Breast epithelium (tissue), 4 donors: ENCODE measurements at regions not wholly inside any gene's neighbourhood (a gene's known extent, or its start where the extent isn't known, plus 50 kb on each side); places are given as distances from the start of the nearest gene placed in this dataset.

ENCODE experiments used
- DNase-seq, 2 donors: peaks; one replicate each; pipeline ENCODE4 v3.0.0-alpha.2; 2019; ENCODE audit warnings: low spot score in 2 of 2
- H3K27ac ChIP-seq, 2 donors: fragments of 200-600 bp; sonication (generic) in 1 of 2; one replicate each; pipeline ENCODE4 v1.5.1; 2016 to 2019; ENCODE audit warnings: mild to moderate bottlenecking in 1 of 2
- H3K27me3 ChIP-seq, 2 donors: fragments of 200-600 bp; sonication (generic) in 1 of 2; one replicate each; pipeline versions ENCODE4 v1.5.1 to v1.6.0; 2017 to 2019; ENCODE audit warnings: control low read depth in 1 of 2, mild to moderate bottlenecking in 1 of 2
- H3K36me3 ChIP-seq: fragments of 200-600 bp; one replicate; pipeline ENCODE4 v1.5.1; 2019
- H3K4me1 ChIP-seq, 2 donors: fragments of 200-600 bp; sonication (generic); one replicate each; pipeline ENCODE4 v1.5.1; 2016 to 2019; ENCODE audit warnings: control low read depth in 1 of 2
- H3K4me3 ChIP-seq, 3 donors: fragments of 200-600 bp; sonication (generic); 1 replicate in 2 of 3; 2 replicates in 1 of 3; pipeline ENCODE4 v1.5.1; 2016 to 2019; ENCODE audit warnings: mild to moderate bottlenecking in 3 of 3, moderate library complexity in 2 of 3
- H3K9me3 ChIP-seq, 2 donors: fragments of 200-600 bp; sonication (generic) in 1 of 2; one replicate each; pipeline ENCODE4 v1.5.1; 2016 to 2019; ENCODE audit warnings: control low read depth in 1 of 2
- POLR2A ChIP-seq: fragments of 450-650 bp; IDR thresholded peaks from one replicate; pipeline ENCODE4 v1.6.1; 2016; ENCODE audit warnings: antibody characterized with exemption, mild to moderate bottlenecking, moderate library complexity
- POLR2AphosphoS5 ChIP-seq, 3 donors: sonication (generic); formaldehyde crosslinking; IDR thresholded peaks; one replicate each; pipeline ENCODE4 v1.6.1; 2017; ENCODE audit warnings: antibody characterized with exemption in 3 of 3
- intact Hi-C: fragments of 100-400 bp; cut with DNase I; formaldehyde crosslinking; loops from one replicate; pipeline ENCODE4 v1.15.1; 2023; ENCODE audit warnings: low total_unique reads
- TF ChIP-seq, protein P1 (sequence below), 3 donors: fragments of 450-650 bp; IDR thresholded peaks; one replicate each; pipeline ENCODE4 v1.5.1; 2016 to 2017; ENCODE audit warnings: antibody characterized with exemption in 3 of 3, mild to moderate bottlenecking in 3 of 3, moderate library complexity in 3 of 3

DNA sequence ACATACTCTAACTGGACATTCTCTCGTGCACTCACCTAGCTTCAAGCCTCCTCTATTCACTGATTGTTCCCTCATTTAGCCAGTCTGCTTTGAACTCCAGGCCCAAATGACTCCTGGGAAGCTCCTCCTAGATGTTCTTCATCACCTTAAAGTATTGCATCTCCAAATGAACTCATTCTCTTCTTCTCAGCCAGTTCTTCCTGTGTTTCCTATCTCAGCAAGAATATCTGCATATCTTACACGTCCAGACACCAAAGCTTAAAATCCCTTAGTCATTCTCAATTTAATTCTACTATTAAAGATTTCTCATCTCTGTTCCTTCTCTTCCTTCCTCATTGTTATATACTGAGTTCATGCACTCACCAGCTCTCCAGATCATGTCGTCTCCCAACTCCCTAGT, 118.6 kb upstream of the DAB2 start:
- no peaks in the 10 kb centered on the region for H3K4me1 ChIP-seq
- no peak overlapping the region for H3K27ac ChIP-seq
- no peaks in the 10 kb centered on the region for H3K36me3 ChIP-seq
- TF ChIP-seq, protein P1, sequence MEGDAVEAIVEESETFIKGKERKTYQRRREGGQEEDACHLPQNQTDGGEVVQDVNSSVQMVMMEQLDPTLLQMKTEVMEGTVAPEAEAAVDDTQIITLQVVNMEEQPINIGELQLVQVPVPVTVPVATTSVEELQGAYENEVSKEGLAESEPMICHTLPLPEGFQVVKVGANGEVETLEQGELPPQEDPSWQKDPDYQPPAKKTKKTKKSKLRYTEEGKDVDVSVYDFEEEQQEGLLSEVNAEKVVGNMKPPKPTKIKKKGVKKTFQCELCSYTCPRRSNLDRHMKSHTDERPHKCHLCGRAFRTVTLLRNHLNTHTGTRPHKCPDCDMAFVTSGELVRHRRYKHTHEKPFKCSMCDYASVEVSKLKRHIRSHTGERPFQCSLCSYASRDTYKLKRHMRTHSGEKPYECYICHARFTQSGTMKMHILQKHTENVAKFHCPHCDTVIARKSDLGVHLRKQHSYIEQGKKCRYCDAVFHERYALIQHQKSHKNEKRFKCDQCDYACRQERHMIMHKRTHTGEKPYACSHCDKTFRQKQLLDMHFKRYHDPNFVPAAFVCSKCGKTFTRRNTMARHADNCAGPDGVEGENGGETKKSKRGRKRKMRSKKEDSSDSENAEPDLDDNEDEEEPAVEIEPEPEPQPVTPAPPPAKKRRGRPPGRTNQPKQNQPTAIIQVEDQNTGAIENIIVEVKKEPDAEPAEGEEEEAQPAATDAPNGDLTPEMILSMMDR (IDR thresholded peaks at IDR 0.05), result no peak
- TF ChIP-seq POLR2A (no peak), POLR2AphosphoS5 (IDR thresholded peaks at IDR 0.05) (no peak)
- no peak overlapping the region for H3K4me3 ChIP-seq
- intact Hi-C loops, result no loop called here
- no peaks in the 10 kb centered on the region for H3K9me3 ChIP-seq
- no peaks in the 10 kb centered on the region for H3K27me3 ChIP-seq
- no peak for DNase-seq

DNA sequence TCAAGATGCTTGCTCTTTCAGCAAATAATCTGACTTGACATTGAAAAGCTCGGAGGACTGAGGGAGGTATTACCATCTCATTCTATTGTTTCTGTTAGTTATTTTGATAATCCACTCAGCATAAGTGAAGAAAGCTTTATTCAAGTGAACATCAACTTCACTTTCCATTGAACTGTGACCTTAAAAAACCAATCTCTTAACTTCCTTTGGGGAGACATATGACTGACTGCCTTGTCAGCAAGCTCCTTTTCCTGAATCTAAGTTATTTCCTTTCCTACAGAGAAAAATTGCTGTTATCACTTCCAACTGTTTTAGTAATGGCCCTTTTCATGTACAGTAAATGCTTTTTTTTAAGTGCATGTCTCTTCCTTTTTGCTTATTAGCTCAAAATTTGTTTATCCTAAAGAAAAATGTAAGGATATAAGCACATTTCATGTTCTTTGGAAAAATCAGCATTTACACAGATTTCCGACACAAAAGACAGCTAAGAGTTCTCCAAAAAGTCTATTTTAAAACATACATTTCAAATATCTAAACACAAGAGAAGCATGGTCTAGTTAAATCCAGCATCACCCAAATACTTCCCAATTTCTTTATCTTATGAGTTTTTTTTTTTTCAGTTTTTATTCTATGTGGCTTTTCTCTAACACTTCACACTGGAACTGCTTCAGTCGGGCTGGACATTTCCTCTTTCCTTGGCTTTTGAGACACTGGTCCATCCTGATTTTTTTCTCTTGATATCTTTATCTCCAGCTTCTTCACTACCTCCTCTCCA, 117.9 kb upstream of the DAB2 start:
- no peak for DNase-seq
- TF ChIP-seq POLR2A (no peak), POLR2AphosphoS5 (IDR thresholded peaks at IDR 0.05) (no peak)
- TF ChIP-seq, protein P1 (IDR thresholded peaks at IDR 0.05), result no peak
- Histone ChIP-seq H3K36me3 (no peaks in the 10 kb centered on the region), H3K9me3 (no peaks in the 10 kb centered on the region), H3K4me1 (no peaks in the 10 kb centered on the region), H3K27ac (no peak overlapping the region), H3K27me3 (no peaks in the 10 kb centered on the region), H3K4me3 (no peak overlapping the region)
- intact Hi-C loops, result no loop called here

DNA sequence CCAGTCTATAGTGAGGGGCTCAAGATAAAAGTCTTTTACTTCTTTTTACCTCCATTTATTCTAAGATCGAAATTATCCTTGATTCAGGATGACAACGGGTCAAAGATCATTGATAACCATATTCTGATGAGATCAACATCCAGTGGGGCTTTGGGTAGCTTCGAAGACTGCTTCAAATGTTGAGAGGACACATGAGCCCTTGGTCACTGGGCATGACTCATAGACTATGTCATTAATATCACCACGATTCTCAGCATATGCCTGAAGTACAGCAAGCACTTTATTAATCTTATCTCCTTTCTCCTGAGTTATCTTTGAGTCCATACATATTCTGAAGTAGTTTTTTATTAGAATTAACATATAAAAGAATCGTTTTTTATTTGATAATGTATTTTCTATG, 117.1 kb upstream of the DAB2 start:
- Histone ChIP-seq H3K36me3 (no peaks in the 10 kb centered on the region), H3K27ac (no peak overlapping the region), H3K4me3 (no peak overlapping the region), H3K4me1 (no peaks in the 10 kb centered on the region), H3K9me3 (no peaks in the 10 kb centered on the region), H3K27me3 (no peaks in the 10 kb centered on the region)
- no peak for DNase-seq
- intact Hi-C loops, result no loop called here
- TF ChIP-seq POLR2A (no peak), POLR2AphosphoS5 (IDR thresholded peaks at IDR 0.05) (no peak)
- TF ChIP-seq, protein P1 (IDR thresholded peaks at IDR 0.05), result no peak

DNA sequence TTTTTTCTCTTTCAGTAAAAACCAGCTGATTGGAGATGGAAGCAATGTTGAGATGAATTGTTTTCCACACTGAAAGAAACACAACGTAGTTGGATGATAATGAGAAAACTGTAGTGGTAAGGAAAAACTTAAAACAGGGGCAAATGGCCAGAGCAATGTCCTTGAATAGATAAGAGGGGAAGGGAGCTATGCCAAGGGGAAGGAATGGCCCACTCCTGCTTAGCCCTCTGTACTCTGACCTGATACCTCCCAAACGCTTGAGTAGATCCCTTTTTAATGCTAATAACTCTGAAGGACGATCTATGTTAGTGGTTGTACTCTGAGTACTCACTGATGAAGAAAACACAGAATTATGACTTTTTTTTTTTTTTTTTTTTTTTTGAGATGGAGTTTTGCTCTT, 114.7 kb upstream of the DAB2 start:
- intact Hi-C loops, result no loop called here
- TF ChIP-seq, protein P1 (IDR thresholded peaks at IDR 0.05), result no peak
- TF ChIP-seq POLR2A (no peak), POLR2AphosphoS5 (IDR thresholded peaks at IDR 0.05) (no peak)
- no peak for DNase-seq
- Histone ChIP-seq H3K27ac (no peak overlapping the region), H3K36me3 (no peaks in the 10 kb centered on the region), H3K9me3 (no peaks in the 10 kb centered on the region), H3K27me3 (no peaks in the 10 kb centered on the region), H3K4me3 (no peak overlapping the region), H3K4me1 (no peaks in the 10 kb centered on the region)

DNA sequence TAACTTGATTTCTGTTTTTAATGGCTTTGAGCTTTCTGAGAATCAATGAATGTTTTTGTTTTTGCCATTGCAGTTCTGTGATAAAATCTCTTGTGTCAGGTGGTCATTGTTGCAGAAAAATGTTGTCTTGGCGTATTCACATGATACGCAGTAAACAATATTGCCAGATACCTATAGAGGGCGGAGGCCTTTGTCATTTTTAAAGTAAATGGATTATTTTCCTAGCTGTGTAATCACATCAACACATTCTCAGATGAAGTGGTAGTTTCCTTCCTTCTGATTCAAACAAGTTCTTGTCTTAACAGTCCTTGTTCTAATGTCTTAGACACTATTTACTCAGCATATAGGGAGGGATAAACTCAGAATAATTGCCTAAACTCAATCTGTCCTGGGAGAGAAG, 109.9 kb upstream of the DAB2 start:
- no peaks in the 10 kb centered on the region for H3K9me3 ChIP-seq
- no peak for DNase-seq
- TF ChIP-seq POLR2AphosphoS5 (IDR thresholded peaks at IDR 0.05) (no peak), POLR2A (no peak)
- TF ChIP-seq, protein P1 (IDR thresholded peaks at IDR 0.05), result no peak
- no peaks in the 10 kb centered on the region for H3K4me1 ChIP-seq
- H3K27ac ChIP-seq, result no peak overlapping the region
- intact Hi-C loops, result no loop called here
- H3K36me3 ChIP-seq, result no peaks in the 10 kb centered on the region
- H3K4me3 ChIP-seq, result no peak overlapping the region
- H3K27me3 ChIP-seq, result no peaks in the 10 kb centered on the region
